ENCODE measurements at regions not wholly inside any gene's neighbourhood (a gene's known extent, or its start where the extent isn't known, plus 50 kb on each side); places are given as distances from the start of the nearest gene placed in this dataset.

GRCh38 chr5:160991205-160991604 is 139.2 kb upstream of the ATP10B start:
- no peak overlapping the region for H3K27ac Mint-ChIP-seq
- H3K36me3 Mint-ChIP-seq: no peaks in the 10 kb centered on the region
- no peak for DNase-seq (ENCODE audit: low spot score in 2 of 2, unreplicated experiment in 2 of 2)
- peaks cover 8% of the 10 kb centered on the region for H3K9me3 Mint-ChIP-seq
- no peaks in the 10 kb centered on the region for H3K4me1 Mint-ChIP-seq
- H3K4me3 Mint-ChIP-seq: no peak overlapping the region
- TF ChIP-seq CTCF (IDR thresholded peaks at IDR 0.05; ENCODE audit: unreplicated experiment): no peak
- H3K27me3 Mint-ChIP-seq (ENCODE audit: low read depth): no peaks in the 10 kb centered on the region

- Mint-ChIP-seq H3K9me3 (no peaks in the 10 kb centered on the region), H3K36me3 (no peaks in the 10 kb centered on the region), H3K4me3 (no peak overlapping the region), H3K27me3 (ENCODE audit: low read depth) (no peaks in the 10 kb centered on the region), H3K4me1 (peaks cover 8% of the 10 kb centered on the region), H3K27ac (no peak overlapping the region)
- no peak for TF ChIP-seq CTCF (IDR thresholded peaks at IDR 0.05; ENCODE audit: unreplicated experiment)
- DNase-seq (ENCODE audit: low spot score in 2 of 2, unreplicated experiment in 2 of 2): no peak
Measured at GRCh38 chr5:160979385-160979784, 127.4 kb upstream of the ATP10B start.

GRCh38 chr5:160978944-160979343 is 126.9 kb upstream of the ATP10B start:
- no peaks in the 10 kb centered on the region for H3K9me3 Mint-ChIP-seq
- H3K4me3 Mint-ChIP-seq: no peak overlapping the region
- peaks cover 8% of the 10 kb centered on the region for H3K4me1 Mint-ChIP-seq
- H3K27ac Mint-ChIP-seq: no peak overlapping the region
- no peaks in the 10 kb centered on the region for H3K36me3 Mint-ChIP-seq
- H3K27me3 Mint-ChIP-seq (ENCODE audit: low read depth): no peaks in the 10 kb centered on the region
- no peak for DNase-seq (ENCODE audit: low spot score in 2 of 2, unreplicated experiment in 2 of 2)
- TF ChIP-seq CTCF (IDR thresholded peaks at IDR 0.05; ENCODE audit: unreplicated experiment): no peak

- no peak for TF ChIP-seq CTCF (IDR thresholded peaks at IDR 0.05; ENCODE audit: unreplicated experiment)
- Mint-ChIP-seq H3K9me3 (no peaks in the 10 kb centered on the region), H3K27me3 (ENCODE audit: low read depth) (no peaks in the 10 kb centered on the region), H3K4me3 (no peak overlapping the region), H3K36me3 (no peaks in the 10 kb centered on the region), H3K27ac (no peak overlapping the region), H3K4me1 (peaks cover 8% of the 10 kb centered on the region)
- no peak for DNase-seq (ENCODE audit: low spot score in 2 of 2, unreplicated experiment in 2 of 2)
Measured at GRCh38 chr5:160976181-160976580, 124.2 kb upstream of the ATP10B start.

- Mint-ChIP-seq H3K27ac (no peak overlapping the region), H3K4me1 (peaks cover 19% of the 10 kb centered on the region), H3K4me3 (no peak overlapping the region), H3K9me3 (no peaks in the 10 kb centered on the region), H3K27me3 (ENCODE audit: low read depth) (no peaks in the 10 kb centered on the region), H3K36me3 (no peaks in the 10 kb centered on the region)
- TF ChIP-seq CTCF (IDR thresholded peaks at IDR 0.05; ENCODE audit: unreplicated experiment): no peak
- DNase-seq (ENCODE audit: low spot score in 2 of 2, unreplicated experiment in 2 of 2): no peak
Measured at GRCh38 chr5:160970605-160971191, 118.7 kb upstream of the ATP10B start.

- no peaks in the 10 kb centered on the region for H3K36me3 Mint-ChIP-seq
- H3K9me3 Mint-ChIP-seq: no peaks in the 10 kb centered on the region
- DNase-seq (ENCODE audit: low spot score in 2 of 2, unreplicated experiment in 2 of 2): no peak
- no peak for TF ChIP-seq CTCF (IDR thresholded peaks at IDR 0.05; ENCODE audit: unreplicated experiment)
- peaks cover 19% of the 10 kb centered on the region for H3K4me1 Mint-ChIP-seq
- H3K4me3 Mint-ChIP-seq: no peak overlapping the region
- H3K27me3 Mint-ChIP-seq (ENCODE audit: low read depth): no peaks in the 10 kb centered on the region
- H3K27ac Mint-ChIP-seq: no peak overlapping the region
Measured at GRCh38 chr5:160969645-160970044, 117.6 kb upstream of the ATP10B start.

Measured in mesothelial cell of epicardium (in vitro differentiated cells).